ENCODE measurements at regions not wholly inside any gene's neighbourhood (a gene's known extent, or its start where the extent isn't known, plus 50 kb on each side); places are given as distances from the start of the nearest gene placed in this dataset.
A peak's percentile ranks its signal among the peaks of the same experiment; 100 is the strongest.

GRCh38 chr2:111705711-111706336 lies 178.2 kb downstream of the ANAPC1 start:
- peak; percentile 42 for DNase-seq

- no peak for DNase-seq
These were observed 177.5 kb downstream of the ANAPC1 start for GRCh38 chr2:111706481-111707001.

- no peak for DNase-seq
These were observed 176.3 kb downstream of the ANAPC1 start for GRCh38 chr2:111707700-111708099.

GRCh38 chr2:111708476-111709180 lies 175.4 kb downstream of the ANAPC1 start:
- DNase-seq: no peak

GRCh38 chr2:111709321-111709720 lies 174.7 kb downstream of the ANAPC1 start:
- no peak for DNase-seq

GRCh38 chr2:111710085-111710484 lies 173.9 kb downstream of the ANAPC1 start:
- DNase-seq: no peak

GRCh38 chr2:111710613-111711012 lies 173.4 kb downstream of the ANAPC1 start:
- no peak for DNase-seq

GRCh38 chr2:111711270-111711669 lies 172.7 kb downstream of the ANAPC1 start:
- no peak for DNase-seq

GRCh38 chr2:111712361-111712760 lies 171.6 kb downstream of the ANAPC1 start:
- DNase-seq: no peak

- DNase-seq: no peak
These were observed 171.0 kb downstream of the ANAPC1 start for GRCh38 chr2:111712940-111713515.

GRCh38 chr2:111715987-111716904 lies 167.7 kb downstream of the ANAPC1 start:
- no peak for DNase-seq

GRCh38 chr2:111716905-111717775 lies 166.9 kb downstream of the ANAPC1 start:
- DNase-seq: no peak

Measured in CD4-positive, alpha-beta T cell treated with Interleukin-15 for 1 hour (primary cell).